ENCODE measurements at regions not wholly inside any gene's neighbourhood (a gene's known extent, or its start where the extent isn't known, plus 50 kb on each side); places are given as distances from the start of the nearest gene placed in this dataset.

DNA sequence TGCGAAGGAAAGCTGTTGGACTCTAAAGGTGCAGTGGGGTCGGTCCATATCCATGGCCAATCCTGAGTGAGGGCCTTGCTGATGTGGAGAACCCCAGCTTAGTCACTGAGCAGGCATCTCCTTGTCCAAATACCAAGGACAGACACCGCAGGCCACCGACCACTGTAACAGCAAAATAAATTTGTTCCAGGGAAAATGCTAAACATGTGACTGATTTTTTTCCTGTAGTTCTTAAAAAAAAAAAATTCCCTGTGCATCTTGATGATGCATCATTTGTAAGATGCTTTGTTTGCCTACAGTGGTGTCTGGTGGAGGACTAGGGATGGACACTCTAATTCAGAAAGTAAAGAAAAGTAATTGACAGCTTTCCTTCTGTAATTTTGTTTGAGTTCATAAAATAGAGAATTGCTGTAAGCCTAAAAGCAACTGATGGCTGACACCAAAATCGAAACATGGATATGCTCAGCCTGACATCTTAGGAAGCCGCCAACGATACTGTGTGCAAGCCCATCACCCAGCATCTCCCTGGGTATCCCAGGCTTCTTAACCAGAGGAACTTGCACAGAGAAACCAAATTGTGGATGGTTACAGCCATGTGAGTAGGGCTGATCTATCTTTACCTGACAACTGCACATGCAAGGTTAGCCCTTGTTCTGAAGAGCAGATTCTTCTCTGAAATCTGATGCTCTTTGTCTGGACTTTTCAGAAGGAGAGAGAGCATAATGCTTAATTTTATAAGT lies 188.6 kb downstream of the ARL4C start:
- TF ChIP-seq, protein P1, sequence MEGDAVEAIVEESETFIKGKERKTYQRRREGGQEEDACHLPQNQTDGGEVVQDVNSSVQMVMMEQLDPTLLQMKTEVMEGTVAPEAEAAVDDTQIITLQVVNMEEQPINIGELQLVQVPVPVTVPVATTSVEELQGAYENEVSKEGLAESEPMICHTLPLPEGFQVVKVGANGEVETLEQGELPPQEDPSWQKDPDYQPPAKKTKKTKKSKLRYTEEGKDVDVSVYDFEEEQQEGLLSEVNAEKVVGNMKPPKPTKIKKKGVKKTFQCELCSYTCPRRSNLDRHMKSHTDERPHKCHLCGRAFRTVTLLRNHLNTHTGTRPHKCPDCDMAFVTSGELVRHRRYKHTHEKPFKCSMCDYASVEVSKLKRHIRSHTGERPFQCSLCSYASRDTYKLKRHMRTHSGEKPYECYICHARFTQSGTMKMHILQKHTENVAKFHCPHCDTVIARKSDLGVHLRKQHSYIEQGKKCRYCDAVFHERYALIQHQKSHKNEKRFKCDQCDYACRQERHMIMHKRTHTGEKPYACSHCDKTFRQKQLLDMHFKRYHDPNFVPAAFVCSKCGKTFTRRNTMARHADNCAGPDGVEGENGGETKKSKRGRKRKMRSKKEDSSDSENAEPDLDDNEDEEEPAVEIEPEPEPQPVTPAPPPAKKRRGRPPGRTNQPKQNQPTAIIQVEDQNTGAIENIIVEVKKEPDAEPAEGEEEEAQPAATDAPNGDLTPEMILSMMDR (conservative IDR thresholded peaks at IDR 0.05; ENCODE audit: control insufficient read depth, insufficient read depth, low read depth, low read length) = peak; percentile 10
- no peak overlapping the region for H3K4me3 ChIP-seq (ENCODE audit: control insufficient read depth, low read depth, low read length)
- no peak for DNase-seq (ENCODE audit: low read depth)

DNA sequence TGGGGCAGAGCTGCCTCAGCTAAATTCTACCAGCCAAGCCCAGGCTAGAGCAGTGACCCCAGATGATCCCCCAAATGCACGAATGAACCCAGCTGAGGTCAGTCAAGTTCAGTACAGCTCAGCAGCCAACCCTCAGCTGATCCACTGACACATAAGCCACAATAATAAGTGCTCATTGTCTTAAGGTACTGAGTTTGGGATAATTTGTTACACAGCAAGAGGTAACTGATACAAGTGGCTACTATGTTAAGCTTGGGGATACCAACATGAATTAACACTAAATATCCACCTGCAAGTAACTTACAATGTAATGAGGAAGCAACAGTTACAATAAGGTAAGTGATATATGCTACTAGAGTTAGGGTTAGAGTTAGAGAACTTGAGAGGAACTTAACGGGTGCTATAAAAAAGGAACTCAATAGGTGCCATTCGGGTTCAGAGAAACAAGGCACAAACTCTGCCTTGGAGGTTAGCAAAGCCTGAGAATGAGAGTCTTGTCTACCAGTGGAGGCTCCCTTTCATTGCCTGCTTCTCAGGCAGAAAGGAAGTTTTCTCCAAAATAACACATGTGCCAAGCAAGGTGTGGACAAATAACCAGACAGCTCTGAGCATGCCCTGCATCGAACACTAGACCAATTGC lies 189.4 kb downstream of the ARL4C start:
- no peak for DNase-seq (ENCODE audit: low read depth)
- TF ChIP-seq, protein P1 (conservative IDR thresholded peaks at IDR 0.05; ENCODE audit: control insufficient read depth, insufficient read depth, low read depth, low read length) = no peak
- H3K4me3 ChIP-seq (ENCODE audit: control insufficient read depth, low read depth, low read length) = no peak overlapping the region

DNA sequence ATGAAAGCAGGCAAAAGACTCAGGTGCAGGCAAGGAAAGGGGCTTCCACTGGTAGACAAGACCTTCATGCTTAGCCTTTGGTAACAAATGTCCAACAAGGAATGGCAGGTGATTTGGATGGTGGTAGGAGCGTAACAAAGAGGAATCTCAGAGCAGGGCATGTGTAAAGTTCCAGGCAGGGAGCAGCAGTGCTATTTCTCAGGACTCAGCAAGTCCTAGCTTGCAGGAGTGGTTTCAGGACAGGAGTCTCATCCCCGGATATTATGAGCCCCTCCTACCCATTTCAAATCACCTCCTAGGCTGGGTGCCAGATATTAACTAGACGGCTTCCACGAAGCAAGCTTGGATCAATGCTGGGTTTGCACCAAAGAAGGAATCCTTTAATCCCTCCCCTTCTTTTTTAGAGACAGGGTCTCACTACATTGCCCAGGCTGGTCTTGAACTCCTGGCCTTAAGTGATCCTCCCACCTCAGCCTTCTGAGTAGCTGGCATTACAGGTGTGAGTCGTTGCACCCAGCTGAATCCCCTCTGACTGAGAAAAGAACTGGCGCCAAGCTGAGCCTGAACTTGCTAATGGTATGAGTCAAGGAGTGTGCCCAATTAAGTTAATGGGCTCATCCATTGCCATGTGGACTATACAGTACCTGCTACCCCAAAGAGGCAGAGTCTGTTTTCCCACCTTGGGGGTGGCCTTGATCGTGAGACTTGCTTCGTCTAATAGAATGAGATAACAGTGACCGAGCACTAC lies 190.3 kb downstream of the ARL4C start:
- no peak overlapping the region for H3K4me3 ChIP-seq (ENCODE audit: control insufficient read depth, low read depth, low read length)
- TF ChIP-seq, protein P1 (conservative IDR thresholded peaks at IDR 0.05; ENCODE audit: control insufficient read depth, insufficient read depth, low read depth, low read length) = no peak
- DNase-seq (ENCODE audit: low read depth) = no peak

DNA sequence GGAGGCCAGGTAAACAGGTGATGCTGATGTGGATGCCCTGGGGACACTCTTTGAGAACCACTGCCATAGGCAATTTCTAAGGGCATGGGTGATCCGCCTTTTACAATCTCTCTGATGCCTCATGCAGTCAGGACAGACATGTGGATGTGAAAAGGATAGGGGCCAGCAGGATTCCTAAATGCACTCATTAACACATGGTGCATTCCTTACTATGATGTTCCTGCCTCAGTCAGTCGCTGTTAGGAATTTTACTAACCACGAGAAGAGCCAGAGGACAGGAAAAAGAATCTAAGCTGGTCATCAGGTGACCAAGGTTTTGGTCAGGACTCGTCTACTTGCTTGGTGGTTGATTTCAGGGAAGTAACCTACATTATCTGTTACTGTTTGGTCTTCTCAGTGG lies 191.0 kb downstream of the ARL4C start:
- TF ChIP-seq, protein P1 (conservative IDR thresholded peaks at IDR 0.05; ENCODE audit: control insufficient read depth, insufficient read depth, low read depth, low read length) = no peak
- no peak overlapping the region for H3K4me3 ChIP-seq (ENCODE audit: control insufficient read depth, low read depth, low read length)
- DNase-seq (ENCODE audit: low read depth) = no peak

DNA sequence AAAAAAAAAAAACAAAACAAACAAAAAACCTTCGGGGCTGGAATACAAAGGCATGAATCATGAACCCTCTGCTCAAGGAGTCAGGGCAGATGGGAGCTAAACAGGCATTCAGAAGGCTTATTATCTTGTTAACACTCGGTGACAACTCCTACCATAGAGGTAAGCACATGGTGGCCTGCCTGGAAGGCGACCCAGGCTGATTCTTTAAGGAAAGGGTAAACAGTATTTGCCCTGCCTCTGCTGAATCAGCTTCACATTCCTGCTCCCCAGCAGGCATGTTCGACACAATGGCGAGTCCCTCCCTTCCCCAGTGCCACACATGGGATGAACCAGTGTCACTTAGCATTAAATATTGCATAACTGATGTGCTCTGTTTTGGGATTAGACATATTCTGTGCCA lies 191.9 kb downstream of the ARL4C start:
- peak; percentile 45 for DNase-seq (ENCODE audit: low read depth)

DNA sequence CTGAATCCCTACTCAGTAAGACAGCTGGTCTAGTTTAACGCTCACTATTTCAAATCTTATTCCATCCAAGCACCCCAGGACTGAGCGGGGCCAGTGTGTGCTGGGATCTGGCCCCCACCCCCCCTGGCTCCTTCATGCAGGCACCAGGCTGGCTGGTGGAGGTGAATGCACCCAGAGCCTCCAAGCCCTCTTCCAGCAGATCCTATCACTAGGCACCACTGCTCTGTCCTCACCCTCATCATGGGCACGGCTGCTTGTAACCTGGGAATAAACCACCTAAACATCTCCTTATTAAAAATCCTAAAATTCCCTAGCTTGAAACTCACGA lies 194.3 kb downstream of the ARL4C start:
- DNase-seq (ENCODE audit: low read depth) = no peak
- no peak overlapping the region for H3K4me3 ChIP-seq (ENCODE audit: control insufficient read depth, low read depth, low read length)
- TF ChIP-seq, protein P1 (conservative IDR thresholded peaks at IDR 0.05; ENCODE audit: control insufficient read depth, insufficient read depth, low read depth, low read length) = no peak

More for the DNA sequence above, 191.9 kb downstream of the ARL4C start:
- H3K4me3 ChIP-seq (ENCODE audit: control insufficient read depth, low read depth, low read length) = no peak overlapping the region
- TF ChIP-seq, protein P1 (conservative IDR thresholded peaks at IDR 0.05; ENCODE audit: control insufficient read depth, insufficient read depth, low read depth, low read length) = no peak

All from fibroblast of mammary gland (primary cell).